Activated CD8-positive, alpha-beta memory T cell treated with anti-CD3 and anti-CD28 coated beads for 24 hours (primary cell): ENCODE measurements at regions not wholly inside any gene's neighbourhood (a gene's known extent, or its start where the extent isn't known, plus 50 kb on each side); places are given as distances from the start of the nearest gene placed in this dataset.
"Not testable (repeated sequence)": the region's sequence is repeated elsewhere in the genome, so short reads cannot be mapped to it uniquely, and the experiment has no call there.

Experiments
- DNase-seq: peaks from one replicate; pipeline ENCODE4 v3.0.0-alpha.2; 2020

DNA sequence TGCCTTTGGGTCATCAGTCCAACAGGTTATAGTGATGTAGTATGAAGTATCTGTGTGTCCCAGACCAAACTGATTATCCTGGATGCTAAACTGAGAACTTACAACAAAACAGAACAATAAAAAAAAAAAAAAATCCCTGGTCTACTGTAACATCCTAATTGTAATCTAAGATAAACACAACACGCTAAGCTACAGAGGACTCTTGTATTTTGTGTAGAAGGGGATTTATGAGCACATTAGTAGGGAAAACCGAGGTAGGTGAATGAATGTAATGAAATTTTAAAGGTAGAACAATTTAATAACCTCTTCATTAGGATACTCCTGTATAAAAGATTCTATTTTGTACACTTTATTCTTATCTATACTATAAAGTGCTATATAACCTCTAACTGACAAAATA lies 424.1 kb downstream of the NDFIP2 start:
- no peak for DNase-seq

DNA sequence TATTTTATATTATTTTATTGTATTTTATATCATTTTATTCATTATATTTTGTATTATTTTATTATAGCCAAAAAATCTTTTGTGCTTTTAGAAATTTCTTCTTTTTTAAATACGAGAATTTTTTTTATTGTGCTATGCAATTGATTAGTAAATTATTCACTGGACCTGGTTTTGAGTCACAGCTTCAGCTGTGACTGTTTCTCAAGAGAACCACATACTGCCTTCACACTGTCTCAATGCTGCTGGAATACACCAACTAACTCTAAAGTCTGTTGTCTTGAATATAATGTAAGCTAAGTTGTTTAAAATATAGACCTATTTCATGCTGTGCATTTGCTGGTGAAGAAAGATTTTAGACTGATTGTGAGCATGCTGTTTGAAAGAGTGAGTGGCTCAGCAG lies 423.6 kb downstream of the NDFIP2 start:
- no peak for DNase-seq

DNA sequence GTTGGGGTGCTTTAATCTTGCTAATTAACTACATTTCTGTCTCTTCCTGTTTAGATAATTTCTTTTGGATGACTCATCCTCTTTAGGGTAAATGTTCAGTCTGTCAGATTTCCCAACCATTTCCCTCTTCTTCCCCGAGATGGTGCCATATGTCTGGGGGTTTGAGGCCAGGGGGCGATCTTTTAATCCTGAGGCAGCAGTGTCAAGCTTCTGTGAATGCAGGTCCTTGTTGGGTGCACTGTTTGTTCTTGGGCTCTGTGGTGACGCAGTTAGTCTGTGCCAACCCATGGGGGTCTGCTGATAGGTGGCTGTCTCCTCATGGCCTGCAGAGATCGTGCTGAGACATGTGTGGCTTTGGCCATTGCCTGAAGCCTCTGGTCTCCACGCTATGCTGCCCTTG lies 420.4 kb downstream of the NDFIP2 start:
- no peak for DNase-seq

GRCh38 chr13:79900356-79900755 lies 419.4 kb downstream of the NDFIP2 start:
- no peak for DNase-seq

DNA sequence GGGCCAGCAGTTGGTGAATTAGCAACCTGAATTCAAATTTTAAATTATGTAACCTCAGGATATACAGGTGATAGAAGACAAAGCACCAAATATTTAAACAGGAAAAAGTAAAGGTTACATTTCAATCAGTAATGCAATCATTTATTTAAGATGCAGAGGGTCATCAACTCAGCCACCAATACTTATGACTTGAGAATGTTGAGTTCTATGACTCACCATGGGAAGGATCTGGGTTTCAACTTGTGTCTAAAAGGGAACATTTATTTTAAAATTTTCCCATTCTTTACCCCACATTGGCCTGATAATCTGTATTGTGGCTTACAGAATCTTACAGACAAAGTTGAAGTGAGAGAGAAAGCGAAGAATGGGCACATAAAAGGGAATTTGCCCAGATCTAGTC lies 418.0 kb downstream of the NDFIP2 start:
- no peak for DNase-seq

DNA sequence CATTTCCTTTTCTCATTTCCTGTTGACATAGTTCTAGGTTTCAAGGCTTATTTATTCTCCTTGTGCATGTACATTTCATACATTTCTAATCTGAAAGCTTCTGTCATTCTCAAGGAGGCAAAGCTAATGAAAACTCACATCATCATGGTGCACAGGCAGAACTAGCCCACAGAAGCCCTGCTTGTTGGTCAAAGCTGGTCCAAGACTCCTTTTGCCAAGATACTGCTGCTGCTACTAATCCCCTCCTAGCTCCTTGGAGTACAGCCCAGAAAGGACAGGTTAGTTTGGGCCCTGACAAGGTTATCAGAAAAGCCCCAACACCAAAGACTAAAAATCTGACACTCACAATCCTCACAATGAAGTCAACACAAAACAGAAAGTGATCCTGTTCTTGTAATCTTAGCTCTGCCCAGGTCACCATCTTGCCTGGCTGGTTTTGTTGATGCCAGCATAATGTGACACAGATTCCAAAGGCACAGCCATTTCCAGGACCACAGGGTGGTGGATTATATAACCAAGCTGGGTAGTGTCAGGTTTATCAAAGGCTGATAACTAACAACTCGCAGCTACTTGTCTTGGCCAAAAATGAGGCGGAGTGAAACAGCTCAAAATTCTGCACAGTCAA lies 417.4 kb downstream of the NDFIP2 start:
- DNase-seq, result no peak

DNA sequence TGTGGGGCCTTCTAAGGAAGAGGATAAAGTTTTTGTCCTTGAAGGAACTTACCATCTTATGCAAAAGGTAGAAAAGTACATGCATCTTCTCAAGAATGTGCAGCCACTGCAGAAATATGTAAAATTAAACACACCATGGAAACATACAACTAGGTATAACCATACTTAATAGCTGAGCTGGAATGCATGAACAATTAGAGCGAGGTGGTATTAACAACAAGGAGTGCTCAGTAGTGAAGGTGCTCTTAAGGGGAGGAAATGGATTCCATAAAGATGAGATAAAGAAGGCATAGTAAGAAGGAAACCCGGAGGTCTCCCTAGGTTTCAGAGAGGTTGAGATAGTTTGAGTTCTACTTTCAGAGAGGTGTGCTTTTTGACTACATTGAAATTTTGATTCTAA lies 415.9 kb downstream of the NDFIP2 start:
- no peak for DNase-seq

- DNase-seq, result no peak
These were observed 414.5 kb downstream of the NDFIP2 start for GRCh38 chr13:79895416-79895815.

GRCh38 chr13:79887278-79887677 lies 406.3 kb downstream of the NDFIP2 start:
- DNase-seq, result not testable (repeated sequence)

DNA sequence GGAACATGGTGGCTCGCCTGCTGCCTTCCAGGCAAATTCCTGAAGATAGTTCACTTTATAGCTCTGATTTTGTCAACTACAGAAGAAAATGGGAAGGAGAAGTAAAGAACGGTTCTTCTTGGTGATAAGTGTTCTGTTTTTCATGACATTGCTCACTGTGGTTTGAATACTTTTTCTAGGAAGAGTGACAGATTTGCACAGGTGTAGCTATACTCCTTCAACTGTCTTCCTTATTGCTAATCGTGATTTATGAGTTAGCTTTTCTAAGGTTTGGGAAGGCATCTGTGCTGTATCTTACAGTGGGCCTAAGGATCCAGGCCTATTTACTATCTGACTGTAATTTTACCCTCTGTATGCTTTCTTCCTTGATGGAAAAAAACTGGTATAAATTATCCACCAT lies 405.6 kb downstream of the NDFIP2 start:
- DNase-seq, result no peak

- DNase-seq, result no peak
These were observed 403.9 kb downstream of the NDFIP2 start for GRCh38 chr13:79884890-79885289.

DNA sequence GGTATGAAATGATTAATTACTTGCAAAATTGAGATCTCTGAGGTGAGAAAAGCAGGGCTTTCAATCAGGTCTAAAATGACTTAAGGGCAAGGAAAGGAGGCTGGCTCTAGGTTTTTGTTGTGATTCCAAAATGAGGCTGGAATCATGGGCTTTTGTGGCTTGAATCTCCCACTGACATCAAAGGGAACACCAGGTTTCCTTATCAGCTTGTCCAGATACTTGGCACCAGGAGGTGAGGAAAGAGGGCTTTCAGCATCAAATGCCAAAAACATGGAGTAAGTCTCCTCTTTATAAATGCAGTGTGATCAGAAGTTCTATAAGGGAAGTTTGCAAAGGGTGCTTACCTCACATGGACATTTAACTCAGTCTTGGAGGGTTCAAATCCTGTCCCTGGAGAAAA lies 402.3 kb downstream of the NDFIP2 start:
- DNase-seq, result no peak

DNA sequence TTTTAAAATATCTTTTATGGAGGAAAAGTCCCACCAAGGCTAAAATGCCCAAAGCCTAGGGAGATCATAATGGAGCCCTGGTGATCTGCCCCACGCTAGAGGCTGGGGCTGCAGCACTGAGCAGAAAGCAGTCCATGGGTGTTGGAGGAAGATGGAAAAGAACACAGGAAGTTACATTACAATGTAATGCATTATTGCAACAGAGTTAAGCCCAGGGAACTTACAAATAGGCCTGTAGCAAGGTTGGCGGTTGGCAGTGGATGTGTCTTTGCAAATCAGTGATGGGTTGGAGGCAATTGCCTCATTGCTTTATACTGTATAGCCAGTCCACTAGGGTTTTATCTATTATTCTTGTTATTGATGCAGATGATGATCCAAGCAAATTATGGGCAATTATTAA lies 399.9 kb downstream of the NDFIP2 start:
- no peak for DNase-seq

GRCh38 chr13:79874396-79875360 lies 393.7 kb downstream of the NDFIP2 start:
- no peak for DNase-seq

DNA sequence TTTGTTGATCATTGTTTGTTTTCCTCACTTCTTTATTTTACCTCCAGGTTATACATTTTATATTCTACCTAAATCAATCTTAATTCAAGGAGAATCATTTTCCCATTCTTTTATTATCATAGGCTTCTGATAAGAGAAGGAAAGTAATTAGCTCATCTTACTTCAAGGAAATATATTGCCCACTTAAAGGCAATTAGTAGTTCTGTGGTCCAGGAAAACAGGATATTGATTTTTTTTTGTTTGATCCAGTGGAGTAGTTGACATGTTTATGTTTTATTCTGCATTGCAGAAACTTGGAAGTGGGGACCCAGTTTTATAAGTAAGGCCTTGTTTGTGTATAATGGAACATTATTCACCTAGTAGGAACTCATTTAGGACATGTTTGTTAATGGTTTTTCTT lies 390.6 kb downstream of the NDFIP2 start:
- no peak for DNase-seq

DNA sequence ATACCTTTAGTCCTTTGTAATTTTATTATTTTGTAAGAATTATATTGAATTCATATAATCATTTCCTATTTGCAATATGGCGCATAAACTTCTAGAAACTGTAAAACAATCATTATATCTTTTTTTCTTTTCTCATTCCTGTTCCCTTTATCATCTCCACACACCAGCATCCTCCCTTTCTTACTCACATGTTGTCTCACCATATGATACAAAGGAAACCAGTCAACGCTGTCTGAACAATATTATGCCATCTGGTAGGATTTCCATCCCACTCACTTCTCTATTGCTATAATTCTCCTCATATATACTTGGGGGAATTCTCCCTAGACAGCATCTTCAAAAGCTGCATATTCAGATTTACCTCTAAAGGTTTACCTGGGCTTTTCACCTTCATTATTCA lies 389.8 kb downstream of the NDFIP2 start:
- DNase-seq, result no peak

- no peak for DNase-seq
These were observed 389.2 kb downstream of the NDFIP2 start for GRCh38 chr13:79870123-79870522.

- DNase-seq, result no peak
These were observed 388.4 kb downstream of the NDFIP2 start for GRCh38 chr13:79869326-79869725.

DNA sequence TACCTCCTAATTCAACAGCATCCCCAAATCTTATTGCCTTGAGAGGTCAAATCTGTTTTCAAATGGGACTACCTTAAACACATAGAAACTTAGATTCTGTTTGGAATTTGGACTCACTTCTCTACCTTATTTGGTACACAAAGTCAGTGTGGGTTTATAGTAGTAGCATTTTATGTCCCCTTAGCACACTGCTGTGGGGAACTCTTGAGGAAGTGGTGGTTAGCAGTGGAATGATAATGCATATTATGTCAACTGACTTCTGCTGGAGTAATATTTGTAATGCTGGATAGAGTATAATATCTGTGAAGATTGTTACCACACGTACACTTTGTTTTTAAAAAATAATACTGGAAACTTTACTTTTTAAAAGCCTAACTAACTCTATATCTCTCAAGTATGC lies 386.3 kb downstream of the NDFIP2 start:
- no peak for DNase-seq

GRCh38 chr13:79866436-79866835 lies 385.5 kb downstream of the NDFIP2 start:
- no peak for DNase-seq

DNA sequence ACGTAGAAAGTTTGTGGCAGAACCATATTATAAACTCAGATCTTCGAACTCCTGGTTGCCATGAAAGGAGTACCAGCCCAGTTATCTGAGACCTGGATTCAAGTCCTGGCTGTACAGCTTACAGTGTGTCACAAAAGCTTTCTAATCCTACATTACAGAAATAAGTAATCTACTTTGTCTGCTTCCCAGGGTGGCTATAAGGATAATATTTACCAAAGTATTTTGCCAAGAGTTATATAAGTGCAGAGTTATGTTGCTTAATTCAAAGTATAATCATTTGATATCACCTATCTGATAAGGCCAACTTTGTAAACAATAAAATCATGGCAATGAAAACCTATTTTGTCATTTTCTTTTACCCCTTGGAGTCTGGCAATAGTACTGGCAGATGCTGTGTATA lies 381.6 kb downstream of the NDFIP2 start:
- no peak for DNase-seq

GRCh38 chr13:79861731-79862130 lies 380.8 kb downstream of the NDFIP2 start:
- no peak for DNase-seq

GRCh38 chr13:79860791-79861190 lies 379.8 kb downstream of the NDFIP2 start:
- DNase-seq, result no peak

GRCh38 chr13:79859756-79860155 lies 378.8 kb downstream of the NDFIP2 start:
- DNase-seq, result no peak

GRCh38 chr13:79853251-79853650 lies 372.3 kb downstream of the NDFIP2 start:
- no peak for DNase-seq
